HEK293 (cell line): ENCODE measurements at regions not wholly inside any gene's neighbourhood (a gene's known extent, or its start where the extent isn't known, plus 50 kb on each side); places are given as distances from the start of the nearest gene placed in this dataset.

Source experiments
- CTCF ChIA-PET: fragments of 350-600 bp; formaldehyde crosslinking; extraction: SDS; loops from one replicate; lab custom pipeline; 2021; ENCODE audit warnings: antibody characterized with exemption; lab: Yijun Ruan, JAX
- POLR2A ChIA-PET: fragments of 300-600 bp; formaldehyde crosslinking; extraction: SDS; loops from one replicate; lab custom pipeline; 2020; ENCODE audit warnings: antibody characterized with exemption, inconsistent platforms; lab: Yijun Ruan, JAX
- H3K27ac ChIP-seq: fragments of 200-500 bp; sonication (Bioruptor generic); 2 replicates; pipeline ENCODE4 v1.5.1; 2014; ENCODE audit warnings: low read depth, low read length, control low read depth, inconsistent platforms; ENCODE audit errors: extremely low read depth
- H3K36me3 ChIP-seq, 2 experiments: fragments of 200-500 bp in 1 of 2; sonication (Bioruptor generic) in 1 of 2; 1 replicate in 1 of 2; 2 replicates in 1 of 2; pipeline ENCODE4 v1.5.1; 2014 to 2017; ENCODE audit warnings: inconsistent platforms in 2 of 2, low read length in 2 of 2; ENCODE audit not compliant: control insufficient read depth in 2 of 2, insufficient read depth in 1 of 2
- H3K4me1 ChIP-seq: fragments of 200-500 bp; sonication (Bioruptor generic); 2 replicates; pipeline ENCODE4 v1.5.1; 2014; ENCODE audit warnings: mild to moderate bottlenecking, low read length, inconsistent platforms; ENCODE audit not compliant: control insufficient read depth, insufficient read depth
- H3K4me3 ChIP-seq: 2 replicates; pipeline ENCODE4 v1.5.1; 2011; ENCODE audit warnings: low read depth, mild to moderate bottlenecking, control low read depth, low read length, moderate library complexity
- H3K9me3 ChIP-seq: fragments of 200-500 bp; sonication (Bioruptor generic); 2 replicates; pipeline ENCODE4 v1.5.1; 2014; ENCODE audit warnings: low read depth, low read length, inconsistent platforms; ENCODE audit not compliant: control insufficient read depth, insufficient read depth
- BCL11A ChIP-seq: fragments of 450-650 bp; formaldehyde crosslinking; IDR thresholded peaks from 2 replicates; pipeline ENCODE4 v1.5.1; 2016; ENCODE audit warnings: low read depth, missing biosample characterization, missing genetic modification characterization
- HIC1 ChIP-seq: fragments of 450-650 bp; formaldehyde crosslinking; IDR thresholded peaks from 2 replicates; pipeline ENCODE4 v1.5.1; 2016; ENCODE audit warnings: missing biosample characterization, missing genetic modification characterization
- INSM2 ChIP-seq: fragments of 450-650 bp; formaldehyde crosslinking; IDR thresholded peaks from 2 replicates; pipeline ENCODE4 v1.5.1; 2016; ENCODE audit warnings: missing biosample characterization, missing genetic modification characterization
- PATZ1 ChIP-seq: fragments of 450-650 bp; formaldehyde crosslinking; IDR thresholded peaks from 2 replicates; pipeline ENCODE4 v1.5.1; 2016; ENCODE audit warnings: missing biosample characterization, missing genetic modification characterization
- SCRT2 ChIP-seq: fragments of 450-650 bp; formaldehyde crosslinking; IDR thresholded peaks from 2 replicates; pipeline ENCODE4 v1.5.1; 2016; ENCODE audit warnings: missing biosample characterization, missing genetic modification characterization
- ZBTB26 ChIP-seq: fragments of 450-650 bp; formaldehyde crosslinking; optimal IDR thresholded peaks from 2 replicates; pipeline ENCODE3; 2016; ENCODE audit warnings: missing biosample characterization, mild to moderate bottlenecking, missing genetic modification characterization
- ZIC2 ChIP-seq: fragments of 450-650 bp; formaldehyde crosslinking; IDR thresholded peaks from 2 replicates; pipeline ENCODE4 v1.5.1; 2016; ENCODE audit warnings: missing biosample characterization, missing genetic modification characterization
- ZNF121 ChIP-seq: fragments of 450-650 bp; formaldehyde crosslinking; IDR thresholded peaks from 2 replicates; pipeline ENCODE4 v1.5.1; 2016; ENCODE audit warnings: missing biosample characterization, missing genetic modification characterization
- ZNF132 ChIP-seq: fragments of 450-650 bp; formaldehyde crosslinking; IDR thresholded peaks from 2 replicates; pipeline ENCODE4 v1.5.1; 2017; ENCODE audit warnings: missing biosample characterization, missing genetic modification characterization, borderline replicate concordance
- ZNF133 ChIP-seq: fragments of 450-650 bp; formaldehyde crosslinking; IDR thresholded peaks from 2 replicates; pipeline ENCODE4 v1.5.1; 2016; ENCODE audit warnings: missing biosample characterization, missing genetic modification characterization
- ZNF146 ChIP-seq: fragments of 450-650 bp; formaldehyde crosslinking; IDR thresholded peaks from 2 replicates; pipeline ENCODE4 v1.5.1; 2016; ENCODE audit warnings: missing biosample characterization, missing genetic modification characterization
- ZNF423 ChIP-seq: fragments of 450-650 bp; formaldehyde crosslinking; IDR thresholded peaks from 2 replicates; pipeline ENCODE4 v1.5.1; 2016; ENCODE audit warnings: missing biosample characterization, missing genetic modification characterization
- ZNF521 ChIP-seq: fragments of 450-650 bp; formaldehyde crosslinking; IDR thresholded peaks from 2 replicates; pipeline ENCODE4 v1.5.1; 2017; ENCODE audit warnings: missing biosample characterization, mild to moderate bottlenecking, missing genetic modification characterization
- ZNF621 ChIP-seq: fragments of 450-650 bp; formaldehyde crosslinking; IDR thresholded peaks from 2 replicates; pipeline ENCODE4 v1.5.1; 2017; ENCODE audit warnings: missing biosample characterization, missing genetic modification characterization
- ZNF76 ChIP-seq: fragments of 450-650 bp; formaldehyde crosslinking; IDR thresholded peaks from 2 replicates; pipeline ENCODE4; 2016; ENCODE audit warnings: low read depth, missing biosample characterization, missing genetic modification characterization, borderline replicate concordance
- ZNF777 ChIP-seq: fragments of 450-650 bp; formaldehyde crosslinking; IDR thresholded peaks from 2 replicates; pipeline ENCODE4 v1.5.1; 2017; ENCODE audit warnings: missing biosample characterization, missing genetic modification characterization, borderline replicate concordance
- ZXDB ChIP-seq: fragments of 450-650 bp; formaldehyde crosslinking; IDR thresholded peaks from 2 replicates; pipeline ENCODE4 v1.5.1; 2016; ENCODE audit warnings: missing biosample characterization, missing genetic modification characterization

- POLR2A ChIA-PET, result no interaction called here
- CTCF ChIA-PET, result interaction anchor here (0.7 kb wide), 1 partner anchor 420 kb away, joined by 3 read pairs; no protein-coding TSS in a partner anchor
These were observed 70.4 kb downstream of the MRPL57 start for GRCh38 chr13:21246761-21247452.

GRCh38 chr13:21256351-21256761 is 79.9 kb downstream of the MRPL57 start:
- Histone ChIP-seq H3K4me1 (no peaks in the 10 kb centered on the region; the same call in 1 of the 2 replicates), H3K4me3 (no peak overlapping the region), H3K27ac (no peak overlapping the region), H3K9me3 (no peaks in the 10 kb centered on the region), H3K36me3 (no peaks in the 10 kb centered on the region)
- CTCF ChIA-PET, result interaction anchor here (0.6 kb wide), 1 partner anchor 331 kb away, joined by 4 read pairs; no protein-coding TSS in a partner anchor
- POLR2A ChIA-PET, result no interaction called here
- TF ChIP-seq ZBTB26 (no peak), SCRT2 (no peak)

More at GRCh38 chr13:21246761-21247452, 70.4 kb downstream of the MRPL57 start:
- H3K4me1 ChIP-seq, result no peaks in the 10 kb centered on the region
- no peaks in the 10 kb centered on the region for H3K36me3 ChIP-seq
- H3K4me3 ChIP-seq, result no peak overlapping the region
- H3K27ac ChIP-seq, result no peak overlapping the region
- no peaks in the 10 kb centered on the region for H3K9me3 ChIP-seq
- TF ChIP-seq ZNF76 (tag by site-specific recombination) (no peak), BCL11A (tag by site-specific recombination) (no peak), ZNF133 (tag by site-specific recombination) (no peak), ZNF423 (no peak), ZNF121 (tag by site-specific recombination) (no peak), ZIC2 (no peak), ZXDB (no peak), ZNF146 (tag by site-specific recombination) (no peak), ZNF621 (tag by site-specific recombination) (no peak), HIC1 (tag by site-specific recombination) (no peak), ZNF132 (tag by site-specific recombination) (no peak), PATZ1 (tag by site-specific recombination) (no peak), ZNF521 (tag by site-specific recombination) (no peak), INSM2 (tag by site-specific recombination) (no peak), ZNF777 (tag by site-specific recombination) (no peak)
